ENCODE measurements at regions not wholly inside any gene's neighbourhood (a gene's known extent, or its start where the extent isn't known, plus 50 kb on each side); places are given as distances from the start of the nearest gene placed in this dataset.

DNA sequence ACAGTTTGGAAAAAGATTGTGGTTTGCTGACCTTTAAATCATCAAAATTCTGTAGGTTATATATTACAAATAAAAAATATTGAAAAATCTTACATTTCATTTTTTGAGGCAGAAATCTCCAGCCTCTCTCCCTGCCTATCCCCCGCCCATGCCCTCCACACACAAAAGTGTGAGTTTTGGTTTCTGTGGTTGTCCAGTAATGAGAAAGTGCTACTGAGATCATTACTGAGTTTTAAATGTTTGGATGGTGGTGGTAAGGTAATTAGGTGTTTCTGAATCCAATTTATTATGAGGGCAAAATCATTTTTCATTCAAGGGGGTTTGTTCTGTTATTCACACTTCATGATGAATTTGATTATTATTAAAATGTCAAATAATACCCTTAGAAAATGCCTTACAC lies 448.0 kb upstream of the SLC10A2 start:
- no CpG with 5 or more reads among the region's 1 CpG for WGBS, 2 donors (ENCODE audit: extremely low coverage in 2 of 2, insufficient read length in 2 of 2, insufficient replicate concordance in 1 of 2)
- Histone ChIP-seq H2BK15ac (ENCODE audit: low read length) (no peak overlapping the region), H3K18ac (ENCODE audit: low read length) (no peak overlapping the region), H3K4me1 (ENCODE audit: control insufficient read depth in 2 of 2, insufficient read depth in 1 of 2, low read depth in 1 of 2, low read length in 2 of 2) (peaks cover 9% of the 10 kb centered on the region in 2 donors), H3K9ac (ENCODE audit: low read depth, low read length, poor library complexity) (no peak overlapping the region), H3K23ac (ENCODE audit: low read depth, low read length, poor library complexity) (no peak overlapping the region), H2AFZ (ENCODE audit: low read length) (no peak overlapping the region), H3K4ac (ENCODE audit: low read length) (no peak overlapping the region), H3K14ac (ENCODE audit: low read length) (no peak overlapping the region), H2AK5ac (ENCODE audit: low read depth, low read length) (no peak overlapping the region), H2BK5ac (ENCODE audit: low read length) (no peak overlapping the region), H3K79me1 (ENCODE audit: low read depth, low read length) (no peaks in the 10 kb centered on the region), H3K36me3 (replicated peaks in 1 of 2; ENCODE audit: control insufficient read depth in 2 of 2, insufficient read depth in 2 of 2, low read length in 2 of 2) (no peaks in the 10 kb centered on the region), H2BK12ac (ENCODE audit: low read length) (no peak overlapping the region), H2BK120ac (ENCODE audit: low read depth, low read length) (no peak overlapping the region), H4K91ac (ENCODE audit: low read depth, low read length, poor library complexity) (no peak overlapping the region), H3K9me3 (replicated peaks in 1 of 2; ENCODE audit: control insufficient read depth in 2 of 2, insufficient read depth in 1 of 2, low read depth in 1 of 2, low read length in 2 of 2) (no peaks in the 10 kb centered on the region), H3K27ac (replicated peaks; ENCODE audit: low read length) (no peak overlapping the region), H3K27me3 (ENCODE audit: control insufficient read depth in 3 of 3, insufficient read depth in 3 of 3, low read depth in 1 of 3, low read length in 3 of 3) (no peaks in the 10 kb centered on the region), H3K4me2 (ENCODE audit: insufficient read depth, low read length, poor library complexity, severe bottlenecking) (no peak overlapping the region), H4K8ac (ENCODE audit: low read depth, low read length) (no peak overlapping the region), H3K4me3 (ENCODE audit: low read length in 2 of 2) (no peak overlapping the region)
- no peak for DNase-seq (ENCODE audit: low spot score)

DNA sequence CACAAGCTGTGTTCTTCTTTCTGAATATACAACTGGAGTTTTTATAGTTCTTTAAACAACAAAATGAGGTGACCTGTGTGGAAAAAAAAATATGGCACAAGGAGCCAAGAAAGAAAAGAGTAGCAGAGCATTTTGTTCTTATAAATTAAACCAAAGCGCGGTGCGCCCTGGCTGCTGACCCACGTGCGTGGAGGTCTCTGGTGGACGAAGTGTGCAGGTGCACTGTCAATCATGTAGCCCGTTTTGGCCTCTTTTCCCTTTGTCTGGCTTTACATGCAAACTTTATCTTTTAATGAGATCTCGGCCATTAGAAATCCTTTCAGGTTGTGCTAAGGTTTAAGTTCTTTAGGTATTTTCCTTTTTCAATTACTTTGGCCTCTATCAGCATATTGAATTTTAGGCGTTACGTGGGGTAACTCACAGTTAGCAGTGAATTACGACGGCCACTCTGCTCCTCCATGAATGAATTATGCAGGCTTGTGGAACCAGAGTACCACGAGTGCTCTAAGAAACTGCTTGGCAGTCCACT lies 443.9 kb upstream of the SLC10A2 start:
- no peak overlapping the region for H3K9ac ChIP-seq (ENCODE audit: low read depth, low read length, poor library complexity)
- H3K79me1 ChIP-seq (ENCODE audit: low read depth, low read length), result no peaks in the 10 kb centered on the region
- H3K18ac ChIP-seq (ENCODE audit: low read length), result no peak overlapping the region
- no peak overlapping the region for H3K23ac ChIP-seq (ENCODE audit: low read depth, low read length, poor library complexity)
- H3K9me3 ChIP-seq (replicated peaks in 1 of 2; ENCODE audit: control insufficient read depth in 2 of 2, insufficient read depth in 1 of 2, low read depth in 1 of 2, low read length in 2 of 2), result no peaks in the 10 kb centered on the region
- H2BK15ac ChIP-seq (ENCODE audit: low read length), result no peak overlapping the region
- H2BK120ac ChIP-seq (ENCODE audit: low read depth, low read length), result no peak overlapping the region
- H3K27me3 ChIP-seq (ENCODE audit: control insufficient read depth in 3 of 3, insufficient read depth in 3 of 3, low read depth in 1 of 3, low read length in 3 of 3), result no peaks in the 10 kb centered on the region
- H4K8ac ChIP-seq (ENCODE audit: low read depth, low read length), result no peak overlapping the region
- H3K27ac ChIP-seq (replicated peaks; ENCODE audit: low read length), result no peak overlapping the region
- WGBS, 2 donors (ENCODE audit: extremely low coverage in 2 of 2, insufficient read length in 2 of 2, insufficient replicate concordance in 1 of 2), result no CpG with 5 or more reads among the region's 13 CpGs
- no peak overlapping the region for H2BK12ac ChIP-seq (ENCODE audit: low read length)
- no peak overlapping the region for H3K4ac ChIP-seq (ENCODE audit: low read length)
- no peak overlapping the region for H3K4me2 ChIP-seq (ENCODE audit: insufficient read depth, low read length, poor library complexity, severe bottlenecking)
- H2BK5ac ChIP-seq (ENCODE audit: low read length), result no peak overlapping the region
- H3K4me3 ChIP-seq (ENCODE audit: low read length in 2 of 2), result no peak overlapping the region
- H3K36me3 ChIP-seq (replicated peaks in 1 of 2; ENCODE audit: control insufficient read depth in 2 of 2, insufficient read depth in 2 of 2, low read length in 2 of 2), result no peaks in the 10 kb centered on the region
- no peak overlapping the region for H4K91ac ChIP-seq (ENCODE audit: low read depth, low read length, poor library complexity)
- H3K14ac ChIP-seq (ENCODE audit: low read length), result no peak overlapping the region
- H2AK5ac ChIP-seq (ENCODE audit: low read depth, low read length), result no peak overlapping the region
- peak overlapping the region; percentile 47 for H2AFZ ChIP-seq (ENCODE audit: low read length)
- no peaks in the 10 kb centered on the region for H3K4me1 ChIP-seq (ENCODE audit: control insufficient read depth in 2 of 2, insufficient read depth in 1 of 2, low read depth in 1 of 2, low read length in 2 of 2)
- no peak for DNase-seq (ENCODE audit: low spot score)

DNA sequence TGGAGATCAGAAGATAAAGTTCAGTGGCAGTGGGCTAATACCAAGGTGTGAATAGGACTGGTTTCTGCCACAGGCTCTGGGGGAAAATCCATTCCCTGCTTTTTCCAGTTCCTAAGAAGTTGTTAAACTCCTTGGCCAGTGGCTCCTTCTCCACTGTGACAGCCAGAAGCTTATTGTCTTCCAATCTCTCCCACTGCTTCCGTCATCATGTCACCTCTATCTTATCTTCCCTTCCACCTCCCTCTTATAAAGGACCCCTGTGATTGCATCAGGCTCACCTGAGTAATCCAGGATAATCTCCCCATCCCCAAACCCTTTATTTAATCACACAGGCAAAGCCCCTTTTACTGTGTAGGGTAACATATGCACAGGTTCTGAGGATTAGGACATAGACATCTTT lies 431.2 kb upstream of the SLC10A2 start:
- H3K79me1 ChIP-seq (ENCODE audit: low read depth, low read length), result no peaks in the 10 kb centered on the region
- no peak overlapping the region for H2AK5ac ChIP-seq (ENCODE audit: low read depth, low read length)
- no peak overlapping the region for H2BK15ac ChIP-seq (ENCODE audit: low read length)
- H3K36me3 ChIP-seq (replicated peaks in 1 of 2; ENCODE audit: control insufficient read depth in 2 of 2, insufficient read depth in 2 of 2, low read length in 2 of 2), result no peaks in the 10 kb centered on the region
- no CpG with 5 or more reads among the region's 1 CpG for WGBS, 2 donors (ENCODE audit: extremely low coverage in 2 of 2, insufficient read length in 2 of 2, insufficient replicate concordance in 1 of 2)
- no peak overlapping the region for H3K23ac ChIP-seq (ENCODE audit: low read depth, low read length, poor library complexity)
- H2BK5ac ChIP-seq (ENCODE audit: low read length), result no peak overlapping the region
- no peak overlapping the region for H2BK12ac ChIP-seq (ENCODE audit: low read length)
- H3K4me2 ChIP-seq (ENCODE audit: insufficient read depth, low read length, poor library complexity, severe bottlenecking), result no peak overlapping the region
- H3K14ac ChIP-seq (ENCODE audit: low read length), result no peak overlapping the region
- H3K9me3 ChIP-seq (replicated peaks in 1 of 2; ENCODE audit: control insufficient read depth in 2 of 2, insufficient read depth in 1 of 2, low read depth in 1 of 2, low read length in 2 of 2), result no peaks in the 10 kb centered on the region
- DNase-seq (ENCODE audit: low spot score), result no peak
- H3K27ac ChIP-seq (replicated peaks; ENCODE audit: low read length), result no peak overlapping the region
- no peak overlapping the region for H2BK120ac ChIP-seq (ENCODE audit: low read depth, low read length)
- no peaks in the 10 kb centered on the region for H3K27me3 ChIP-seq (ENCODE audit: control insufficient read depth in 3 of 3, insufficient read depth in 3 of 3, low read depth in 1 of 3, low read length in 3 of 3)
- no peak overlapping the region for H2AFZ ChIP-seq (ENCODE audit: low read length)
- no peak overlapping the region for H3K9ac ChIP-seq (ENCODE audit: low read depth, low read length, poor library complexity)
- H4K91ac ChIP-seq (ENCODE audit: low read depth, low read length, poor library complexity), result no peak overlapping the region
- no peak overlapping the region for H3K4ac ChIP-seq (ENCODE audit: low read length)
- no peak overlapping the region for H3K18ac ChIP-seq (ENCODE audit: low read length)
- H3K4me1 ChIP-seq (ENCODE audit: control insufficient read depth in 2 of 2, insufficient read depth in 1 of 2, low read depth in 1 of 2, low read length in 2 of 2), result no peaks in the 10 kb centered on the region
- no peak overlapping the region for H4K8ac ChIP-seq (ENCODE audit: low read depth, low read length)
- no peak overlapping the region for H3K4me3 ChIP-seq (ENCODE audit: low read length in 2 of 2)

DNA sequence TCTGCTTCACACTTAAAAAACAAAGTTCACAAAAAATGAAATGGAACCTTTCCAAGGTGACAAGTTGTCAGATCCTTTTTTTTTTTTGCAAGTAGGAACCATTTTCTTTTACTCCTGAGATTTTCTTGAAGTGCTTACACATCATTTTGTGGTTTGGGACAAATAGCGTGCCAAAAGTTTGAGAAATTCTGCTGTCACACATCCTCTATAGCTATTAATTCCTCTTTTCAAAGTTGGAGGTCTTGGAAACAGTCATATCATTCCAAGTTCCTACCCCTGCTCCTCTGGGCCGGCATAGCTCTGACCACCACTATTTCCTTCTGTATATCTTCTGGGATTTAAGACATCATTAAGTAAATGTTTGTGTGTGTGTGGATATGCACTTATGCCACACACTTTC lies 421.6 kb upstream of the SLC10A2 start:
- no peak overlapping the region for H3K14ac ChIP-seq (ENCODE audit: low read length)
- H3K23ac ChIP-seq (ENCODE audit: low read depth, low read length, poor library complexity), result no peak overlapping the region
- no peak overlapping the region for H3K9ac ChIP-seq (ENCODE audit: low read depth, low read length, poor library complexity)
- no peak overlapping the region for H3K4me3 ChIP-seq (ENCODE audit: low read length in 2 of 2)
- no peaks in the 10 kb centered on the region for H3K4me1 ChIP-seq (ENCODE audit: control insufficient read depth in 2 of 2, insufficient read depth in 1 of 2, low read depth in 1 of 2, low read length in 2 of 2)
- H2BK12ac ChIP-seq (ENCODE audit: low read length), result no peak overlapping the region
- no peak overlapping the region for H2BK5ac ChIP-seq (ENCODE audit: low read length)
- H4K91ac ChIP-seq (ENCODE audit: low read depth, low read length, poor library complexity), result no peak overlapping the region
- H3K79me1 ChIP-seq (ENCODE audit: low read depth, low read length), result no peaks in the 10 kb centered on the region
- no peak overlapping the region for H2BK15ac ChIP-seq (ENCODE audit: low read length)
- no peaks in the 10 kb centered on the region for H3K36me3 ChIP-seq (replicated peaks in 1 of 2; ENCODE audit: control insufficient read depth in 2 of 2, insufficient read depth in 2 of 2, low read length in 2 of 2)
- no peak overlapping the region for H3K4me2 ChIP-seq (ENCODE audit: insufficient read depth, low read length, poor library complexity, severe bottlenecking)
- no peak overlapping the region for H2AK5ac ChIP-seq (ENCODE audit: low read depth, low read length)
- no CpG with 5 or more reads among the region's 2 CpGs for WGBS, 2 donors (ENCODE audit: extremely low coverage in 2 of 2, insufficient read length in 2 of 2, insufficient replicate concordance in 1 of 2)
- H3K9me3 ChIP-seq (replicated peaks in 1 of 2; ENCODE audit: control insufficient read depth in 2 of 2, insufficient read depth in 1 of 2, low read depth in 1 of 2, low read length in 2 of 2), result no peaks in the 10 kb centered on the region
- H3K18ac ChIP-seq (ENCODE audit: low read length), result no peak overlapping the region
- H2AFZ ChIP-seq (ENCODE audit: low read length), result no peak overlapping the region
- no peak overlapping the region for H2BK120ac ChIP-seq (ENCODE audit: low read depth, low read length)
- H3K4ac ChIP-seq (ENCODE audit: low read length), result no peak overlapping the region
- no peak overlapping the region for H3K27ac ChIP-seq (replicated peaks; ENCODE audit: low read length)
- no peak for DNase-seq (ENCODE audit: low spot score)
- H4K8ac ChIP-seq (ENCODE audit: low read depth, low read length), result no peak overlapping the region
- no peaks in the 10 kb centered on the region for H3K27me3 ChIP-seq (ENCODE audit: control insufficient read depth in 3 of 3, insufficient read depth in 3 of 3, low read depth in 1 of 3, low read length in 3 of 3)

All from neuronal stem cell (in vitro differentiated cells).